ENCODE measurements at regions not wholly inside any gene's neighbourhood (a gene's known extent, or its start where the extent isn't known, plus 50 kb on each side); places are given as distances from the start of the nearest gene placed in this dataset.

- TF ChIP-seq ZBTB10 (tag by site-specific recombination; IDR thresholded peaks at IDR 0.05) (no peak), KLF17 (tag by site-specific recombination; IDR thresholded peaks at IDR 0.05) (no peak), ZNF677 (tag by site-specific recombination; IDR thresholded peaks at IDR 0.05) (no peak), ZNF114 (tag by site-specific recombination; IDR thresholded peaks at IDR 0.05) (no peak), FEZF1 (tag by site-specific recombination; IDR thresholded peaks at IDR 0.05) (no peak), ZNF335 (tag by site-specific recombination; conservative IDR thresholded peaks at IDR 0.05) (no peak), ZSCAN23 (tag by site-specific recombination; IDR thresholded peaks at IDR 0.05) (no peak), ZNF121 (tag by site-specific recombination; IDR thresholded peaks at IDR 0.05) (no peak), ZNF138 (tag by site-specific recombination; IDR thresholded peaks at IDR 0.05; ENCODE audit: borderline replicate concordance) (no peak)
Observed at GRCh38 chr20:10134176-10134575, 84.5 kb upstream of the SNAP25 start (continued).

- H3K9me3 ChIP-seq (ENCODE audit: control insufficient read depth, insufficient read depth, low read depth, low read length), result no peaks in the 10 kb centered on the region
- no peaks in the 10 kb centered on the region; the same call in 1 of the 2 replicates for H3K4me1 ChIP-seq (ENCODE audit: control insufficient read depth, insufficient read depth, low read length)
- no peaks in the 10 kb centered on the region for H3K36me3 ChIP-seq (ENCODE audit: control insufficient read depth in 2 of 2, insufficient read depth in 1 of 2, low read length in 2 of 2)
- POLR2A ChIA-PET, result no interaction called here
- no peak overlapping the region for H3K27ac ChIP-seq (ENCODE audit: extremely low read depth, low read depth, low read length)
- H3K4me3 ChIP-seq (ENCODE audit: low read depth, low read length), result no peak overlapping the region
- CTCF ChIA-PET, result interaction anchor here (0.6 kb wide), 1 partner anchor 44 kb away, joined by 3 read pairs; no protein-coding TSS in a partner anchor
- no peak for TF ChIP-seq ZNF670 (tag by site-specific recombination; IDR thresholded peaks at IDR 0.05; ENCODE audit: low read depth)
- no peak for TF ChIP-seq GFI1B (tag by site-specific recombination; IDR thresholded peaks at IDR 0.05)
- no peak for TF ChIP-seq ZNF341 (tag by site-specific recombination; IDR thresholded peaks at IDR 0.05; ENCODE audit: low read depth)
- no peak for TF ChIP-seq ZBTB20 (tag by site-specific recombination; IDR thresholded peaks at IDR 0.05)
- no peak for TF ChIP-seq MEIS1 (CRISPR knock-in tag; IDR thresholded peaks at IDR 0.05; ENCODE audit: borderline replicate concordance)
- no peak for TF ChIP-seq ZNF701 (tag by site-specific recombination; IDR thresholded peaks at IDR 0.05)
- TF ChIP-seq ZNF10 (tag by site-specific recombination; IDR thresholded peaks at IDR 0.05), result no peak
- TF ChIP-seq ZNF558 (tag by site-specific recombination; IDR thresholded peaks at IDR 0.05), result no peak
- no peak for TF ChIP-seq ZNF214 (tag by site-specific recombination; IDR thresholded peaks at IDR 0.05; ENCODE audit: borderline replicate concordance)
- no peak for TF ChIP-seq ZNF791 (tag by site-specific recombination; IDR thresholded peaks at IDR 0.05)
- no peak for TF ChIP-seq ZSCAN23 (tag by site-specific recombination; IDR thresholded peaks at IDR 0.05)
- no peak for TF ChIP-seq MYNN (tag by site-specific recombination; IDR thresholded peaks at IDR 0.05; ENCODE audit: borderline replicate concordance)
- no peak for TF ChIP-seq PRDM10 (tag by site-specific recombination; IDR thresholded peaks at IDR 0.05)
- no peak for TF ChIP-seq ZNF548 (tag by site-specific recombination; IDR thresholded peaks at IDR 0.05)
Observed at GRCh38 chr20:10135438-10135837, 83.2 kb upstream of the SNAP25 start.

Measured in HEK293 (cell line).